ENCODE measurements at regions not wholly inside any gene's neighbourhood (a gene's known extent, or its start where the extent isn't known, plus 50 kb on each side); places are given as distances from the start of the nearest gene placed in this dataset.

DNA sequence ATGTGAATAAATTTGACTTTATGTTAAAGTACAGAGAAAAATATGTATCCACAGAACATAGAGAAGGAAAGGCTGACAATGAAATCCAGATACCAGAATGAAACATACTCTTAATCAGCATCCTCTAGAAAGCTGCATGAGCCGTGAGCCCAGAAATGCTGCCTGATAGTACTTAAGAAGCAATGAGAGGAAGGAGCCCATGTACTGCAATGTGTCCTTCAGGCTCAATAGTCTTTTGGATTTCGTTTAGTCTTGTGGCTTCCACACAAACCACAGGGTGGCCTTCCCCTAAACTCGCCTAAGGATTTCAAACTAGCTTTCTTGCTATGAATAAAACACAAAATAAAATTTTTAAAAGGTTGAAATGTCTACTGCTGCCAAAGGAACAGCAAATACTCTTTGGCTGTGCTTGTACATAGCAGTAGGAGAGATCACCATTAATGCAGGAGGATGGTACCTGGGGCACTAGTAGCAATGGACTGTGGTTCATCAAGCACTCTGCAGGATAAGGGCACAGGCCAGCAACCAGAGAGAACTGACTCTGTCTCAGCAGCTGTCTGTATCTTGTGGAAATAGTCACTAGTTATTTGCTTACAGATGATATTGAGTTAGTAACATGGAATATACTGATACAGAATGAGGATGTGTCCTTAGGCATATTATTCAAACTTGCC lies 988.3 kb upstream of the LRFN5 start:
- no peak for TF ChIP-seq CTCF (IDR thresholded peaks at IDR 0.05)
- no peak for ATAC-seq
- DNase-seq = no peak
- intact Hi-C loops (cut with DNase I, micrococcal nuclease) = no loop called here
- Histone ChIP-seq H3K4me3 (no peak overlapping the region), H3K4me1 (ENCODE audit: low read depth) (no peaks in the 10 kb centered on the region), H3K36me3 (ENCODE audit: low read depth) (no peaks in the 10 kb centered on the region), H3K9me3 (peaks cover 13% of the 10 kb centered on the region)

DNA sequence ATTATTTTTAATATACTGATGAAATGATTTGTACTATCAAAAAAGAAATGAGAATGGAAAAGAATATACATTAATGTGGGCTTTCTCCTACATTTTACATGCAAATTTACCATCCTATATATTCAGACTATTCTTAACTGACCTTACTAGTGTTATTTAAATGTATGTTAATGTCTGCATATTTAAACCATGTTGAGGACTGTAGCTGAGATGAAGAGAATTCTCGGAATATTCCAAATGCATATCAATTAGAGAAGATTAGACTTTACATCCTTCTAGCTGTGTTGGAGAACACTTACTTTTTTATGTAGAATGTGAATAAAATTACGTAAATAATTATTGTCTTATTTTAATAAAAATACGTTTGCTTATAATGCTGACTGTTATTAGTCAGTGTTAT lies 990.1 kb upstream of the LRFN5 start:
- Histone ChIP-seq H3K4me3 (no peak overlapping the region), H3K36me3 (ENCODE audit: low read depth) (no peaks in the 10 kb centered on the region), H3K4me1 (ENCODE audit: low read depth) (no peaks in the 10 kb centered on the region), H3K9me3 (peaks cover 12% of the 10 kb centered on the region)
- intact Hi-C loops (cut with DNase I, micrococcal nuclease) = no loop called here
- no peak for TF ChIP-seq CTCF (IDR thresholded peaks at IDR 0.05)
- ATAC-seq (no peak), DNase-seq (no peak)

- ATAC-seq (no peak), DNase-seq (no peak)
- intact Hi-C loops (cut with DNase I, micrococcal nuclease) = no loop called here
- H3K9me3 ChIP-seq = peaks cover 27% of the 10 kb centered on the region
- H3K36me3 ChIP-seq (ENCODE audit: low read depth) = no peaks in the 10 kb centered on the region
- no peaks in the 10 kb centered on the region for H3K4me1 ChIP-seq (ENCODE audit: low read depth)
- TF ChIP-seq CTCF (IDR thresholded peaks at IDR 0.05) = no peak
- H3K4me3 ChIP-seq = no peak overlapping the region
Measured at GRCh38 chr14:40601063-40601462, 1005.6 kb upstream of the LRFN5 start.

GRCh38 chr14:40599725-40600124 lies 1007.0 kb upstream of the LRFN5 start:
- H3K4me3 ChIP-seq = no peak overlapping the region
- TF ChIP-seq CTCF (IDR thresholded peaks at IDR 0.05) = no peak
- no peaks in the 10 kb centered on the region for H3K36me3 ChIP-seq (ENCODE audit: low read depth)
- H3K9me3 ChIP-seq = peaks cover 36% of the 10 kb centered on the region
- no peak for DNase-seq
- no peaks in the 10 kb centered on the region for H3K4me1 ChIP-seq (ENCODE audit: low read depth)
- intact Hi-C loops (cut with DNase I, micrococcal nuclease) = no loop called here
- no peak for ATAC-seq

GRCh38 chr14:40581264-40581663 lies 1025.4 kb upstream of the LRFN5 start:
- intact Hi-C loops (cut with DNase I, micrococcal nuclease) = no loop called here
- Histone ChIP-seq H3K4me3 (no peak overlapping the region), H3K36me3 (ENCODE audit: low read depth) (no peaks in the 10 kb centered on the region), H3K9me3 (peaks cover 23% of the 10 kb centered on the region), H3K4me1 (ENCODE audit: low read depth) (no peaks in the 10 kb centered on the region)
- ATAC-seq (no peak), DNase-seq (no peak)
- TF ChIP-seq CTCF (IDR thresholded peaks at IDR 0.05) = no peak
